Left ventricle myocardium inferior (tissue), 1 donor: ENCODE measurements at regions not wholly inside any gene's neighbourhood (a gene's known extent, or its start where the extent isn't known, plus 50 kb on each side); places are given as distances from the start of the nearest gene placed in this dataset.

Source experiments
- DNase-seq: peaks from one replicate; pipeline ENCODE4 v3.0.0-alpha.2; 2020
- H3K27ac ChIP-seq: fragments of 200-600 bp; replicated peaks from 2 replicates; pipeline ENCODE4 v1.8.0; 2021
- H3K27me3 ChIP-seq: fragments of 200-600 bp; 2 replicates; pipeline ENCODE4 v1.8.0; 2021; ENCODE audit warnings: low read depth
- H3K36me3 ChIP-seq: fragments of 200-600 bp; 2 replicates; pipeline ENCODE4 v1.8.0; 2021
- H3K4me1 ChIP-seq: fragments of 200-600 bp; 2 replicates; pipeline ENCODE4 v1.8.0; 2021
- H3K4me3 ChIP-seq: fragments of 200-600 bp; 2 replicates; pipeline ENCODE4 v1.8.0; 2021; ENCODE audit warnings: mild to moderate bottlenecking, moderate library complexity
- H3K9me3 ChIP-seq: fragments of 200-600 bp; replicated peaks from 2 replicates; pipeline ENCODE4 v1.8.0; 2021
- intact Hi-C: fragments of 100-400 bp; cut with micrococcal nuclease; formaldehyde crosslinking; loops from one replicate; pipeline ENCODE4 v1.11.0; 2022
- TF ChIP-seq, protein P1 (sequence below): fragments of 200-600 bp; IDR thresholded peaks from 2 replicates; pipeline ENCODE4 v1.8.0; 2021; ENCODE audit warnings: antibody characterized with exemption, mild to moderate bottlenecking, borderline replicate concordance
- donor health status: DM: no; HTN: yes; CAD: no; lungs with severe emphysema.

DNA sequence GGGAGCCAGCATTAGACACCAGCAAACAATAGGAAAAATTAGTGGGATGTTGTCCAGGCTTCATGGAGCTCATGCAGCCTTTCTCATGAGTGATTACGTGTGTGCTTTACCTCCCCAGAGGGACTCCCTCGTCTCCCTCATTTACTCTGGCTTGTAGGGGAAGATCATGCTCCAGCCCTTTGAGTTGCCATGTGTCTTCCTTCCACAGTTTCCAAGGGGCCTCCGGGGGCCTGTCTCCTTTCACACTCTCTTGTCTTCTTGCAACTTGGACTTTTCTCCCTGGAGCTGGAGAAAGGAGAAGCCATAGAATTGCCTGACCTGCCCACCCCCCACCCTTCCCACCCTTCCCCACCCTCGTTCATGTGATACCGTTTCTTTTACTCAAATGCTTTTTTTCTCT is 98.7 kb downstream of the FAM43A start:
- Histone ChIP-seq H3K4me1 (peaks cover 44% of the 10 kb centered on the region), H3K9me3 (no peaks in the 10 kb centered on the region), H3K36me3 (no peaks in the 10 kb centered on the region), H3K4me3 (no peak overlapping the region), H3K27me3 (no peaks in the 10 kb centered on the region), H3K27ac (peak overlapping the region; percentile 56)
- no peak for DNase-seq
- TF ChIP-seq, protein P1, sequence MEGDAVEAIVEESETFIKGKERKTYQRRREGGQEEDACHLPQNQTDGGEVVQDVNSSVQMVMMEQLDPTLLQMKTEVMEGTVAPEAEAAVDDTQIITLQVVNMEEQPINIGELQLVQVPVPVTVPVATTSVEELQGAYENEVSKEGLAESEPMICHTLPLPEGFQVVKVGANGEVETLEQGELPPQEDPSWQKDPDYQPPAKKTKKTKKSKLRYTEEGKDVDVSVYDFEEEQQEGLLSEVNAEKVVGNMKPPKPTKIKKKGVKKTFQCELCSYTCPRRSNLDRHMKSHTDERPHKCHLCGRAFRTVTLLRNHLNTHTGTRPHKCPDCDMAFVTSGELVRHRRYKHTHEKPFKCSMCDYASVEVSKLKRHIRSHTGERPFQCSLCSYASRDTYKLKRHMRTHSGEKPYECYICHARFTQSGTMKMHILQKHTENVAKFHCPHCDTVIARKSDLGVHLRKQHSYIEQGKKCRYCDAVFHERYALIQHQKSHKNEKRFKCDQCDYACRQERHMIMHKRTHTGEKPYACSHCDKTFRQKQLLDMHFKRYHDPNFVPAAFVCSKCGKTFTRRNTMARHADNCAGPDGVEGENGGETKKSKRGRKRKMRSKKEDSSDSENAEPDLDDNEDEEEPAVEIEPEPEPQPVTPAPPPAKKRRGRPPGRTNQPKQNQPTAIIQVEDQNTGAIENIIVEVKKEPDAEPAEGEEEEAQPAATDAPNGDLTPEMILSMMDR = no peak
- intact Hi-C loops = no loop called here

DNA sequence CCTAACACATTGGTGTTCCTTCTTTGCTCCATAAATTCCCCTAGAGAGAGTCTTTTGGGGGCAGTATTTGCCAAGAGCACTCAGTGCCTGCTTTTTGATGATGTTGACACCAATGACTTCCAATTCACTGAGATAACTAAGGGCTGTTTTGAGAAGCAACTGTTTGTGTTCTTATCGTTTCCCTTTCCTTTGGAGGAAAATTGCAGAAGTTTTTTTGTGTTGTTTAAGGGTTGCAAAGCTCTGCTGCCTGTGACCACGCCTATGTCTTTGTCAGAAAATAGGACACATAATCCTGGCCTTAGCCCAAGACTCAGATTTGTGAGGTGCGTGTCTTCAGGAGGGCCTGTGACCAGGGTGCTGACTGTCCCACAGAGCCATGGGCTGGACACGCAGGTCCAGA is 99.6 kb downstream of the FAM43A start:
- peak overlapping the region; percentile 56 for H3K27ac ChIP-seq
- DNase-seq = no peak

DNA sequence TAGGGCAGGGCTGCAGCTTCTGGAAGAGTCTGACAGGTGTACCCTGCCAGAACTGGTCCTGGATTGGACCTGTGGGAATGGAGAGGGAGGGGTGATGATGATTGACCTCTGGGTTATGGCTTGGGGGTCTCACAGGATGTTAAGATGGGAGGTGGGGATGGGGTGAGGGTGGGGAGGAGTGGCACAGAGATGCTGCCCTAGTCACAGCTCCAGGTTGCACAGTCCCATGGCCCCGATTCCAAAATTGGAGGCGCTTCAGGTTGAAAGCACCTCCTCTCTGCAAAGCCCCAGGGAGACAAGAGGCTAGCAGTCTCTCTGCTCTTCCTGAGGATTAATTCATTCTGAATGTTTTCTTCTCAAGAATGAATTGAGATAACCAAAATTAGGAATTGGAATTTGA is 101.4 kb downstream of the FAM43A start:
- Histone ChIP-seq H3K4me3 (no peak overlapping the region), H3K27ac (no peak overlapping the region), H3K27me3 (no peaks in the 10 kb centered on the region), H3K4me1 (peaks cover 38% of the 10 kb centered on the region), H3K9me3 (no peaks in the 10 kb centered on the region), H3K36me3 (no peaks in the 10 kb centered on the region)
- TF ChIP-seq, protein P1 = no peak
- intact Hi-C loops = no loop called here
- no peak for DNase-seq

More for the DNA sequence above, 99.6 kb downstream of the FAM43A start:
- TF ChIP-seq, protein P1 = no peak
- Histone ChIP-seq H3K27me3 (no peaks in the 10 kb centered on the region), H3K4me1 (peaks cover 39% of the 10 kb centered on the region), H3K4me3 (no peak overlapping the region), H3K36me3 (no peaks in the 10 kb centered on the region), H3K9me3 (no peaks in the 10 kb centered on the region)
- intact Hi-C loops = no loop called here

DNA sequence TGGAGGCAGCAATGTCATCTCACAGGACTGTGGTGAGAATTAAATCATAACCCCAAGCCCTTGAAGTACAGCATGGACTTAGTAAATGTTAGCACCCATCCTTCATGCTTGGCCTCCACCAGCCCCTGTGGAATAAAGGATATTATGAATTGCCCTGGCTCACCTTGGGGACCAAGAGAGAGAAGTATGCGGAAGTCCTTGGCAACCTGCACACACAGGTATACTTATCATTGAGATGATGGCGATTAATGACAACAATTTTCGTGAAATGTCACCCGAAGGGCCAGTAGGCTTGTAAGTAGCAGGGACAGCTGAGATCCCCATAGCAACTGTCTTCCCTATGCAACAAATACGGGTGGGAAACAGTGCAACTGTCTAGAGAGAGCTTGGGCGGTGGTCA is 102.0 kb downstream of the FAM43A start:
- no peaks in the 10 kb centered on the region for H3K9me3 ChIP-seq
- H3K36me3 ChIP-seq = no peaks in the 10 kb centered on the region
- DNase-seq = no peak
- H3K4me1 ChIP-seq = peaks cover 32% of the 10 kb centered on the region
- intact Hi-C loops = no loop called here
- no peak overlapping the region for H3K4me3 ChIP-seq
- no peak overlapping the region for H3K27ac ChIP-seq
- TF ChIP-seq, protein P1 = no peak
- H3K27me3 ChIP-seq = no peaks in the 10 kb centered on the region

DNA sequence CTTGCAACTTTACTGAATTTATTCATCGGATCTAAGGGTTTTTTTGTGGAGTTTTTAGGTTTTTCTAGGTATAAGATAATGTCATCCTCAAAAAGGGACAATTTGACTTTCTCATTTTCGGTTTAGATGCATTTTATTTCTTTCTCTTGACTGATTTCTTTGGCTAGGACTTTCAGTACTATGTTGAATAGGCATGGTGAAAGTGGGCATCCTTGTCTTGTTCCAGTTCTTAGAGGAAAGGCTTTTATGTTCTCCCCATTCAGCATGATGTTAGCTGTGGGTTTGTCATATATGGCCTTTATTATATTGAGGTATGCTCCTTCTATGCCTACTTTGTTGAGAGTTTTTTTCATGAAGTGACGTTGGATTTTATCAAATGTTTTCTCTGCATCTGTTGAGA is 106.7 kb downstream of the FAM43A start:
- Histone ChIP-seq H3K4me1 (no peaks in the 10 kb centered on the region), H3K27ac (no peak overlapping the region), H3K36me3 (no peaks in the 10 kb centered on the region), H3K27me3 (no peaks in the 10 kb centered on the region), H3K4me3 (no peak overlapping the region), H3K9me3 (peaks cover 17% of the 10 kb centered on the region)
- DNase-seq = no peak
- intact Hi-C loops = no loop called here
- TF ChIP-seq, protein P1 = no peak
